HEK293 (cell line): ENCODE measurements at regions not wholly inside any gene's neighbourhood (a gene's known extent, or its start where the extent isn't known, plus 50 kb on each side); places are given as distances from the start of the nearest gene placed in this dataset.
A peak's percentile ranks its signal among the peaks of the same experiment; 100 is the strongest.
"Not testable (repeated sequence)": the region's sequence is repeated elsewhere in the genome, so short reads cannot be mapped to it uniquely, and the experiment has no call there.

ENCODE experiments used
- CTCF ChIA-PET: fragments of 350-600 bp; formaldehyde crosslinking; extraction: SDS; loops from one replicate; lab custom pipeline; 2021; ENCODE audit warnings: antibody characterized with exemption; lab: Yijun Ruan, JAX
- POLR2A ChIA-PET: fragments of 300-600 bp; formaldehyde crosslinking; extraction: SDS; loops from one replicate; lab custom pipeline; 2020; ENCODE audit warnings: antibody characterized with exemption, inconsistent platforms; lab: Yijun Ruan, JAX
- H3K27ac ChIP-seq: fragments of 200-500 bp; sonication (Bioruptor generic); 2 replicates; pipeline ENCODE4 v1.5.1; 2014; ENCODE audit warnings: low read depth, low read length, control low read depth, inconsistent platforms; ENCODE audit errors: extremely low read depth
- H3K36me3 ChIP-seq, 2 experiments: fragments of 200-500 bp in 1 of 2; sonication (Bioruptor generic) in 1 of 2; 1 replicate in 1 of 2; 2 replicates in 1 of 2; pipeline ENCODE4 v1.5.1; 2014 to 2017; ENCODE audit warnings: inconsistent platforms in 2 of 2, low read length in 2 of 2; ENCODE audit not compliant: control insufficient read depth in 2 of 2, insufficient read depth in 1 of 2
- H3K4me1 ChIP-seq: fragments of 200-500 bp; sonication (Bioruptor generic); 2 replicates; pipeline ENCODE4 v1.5.1; 2014; ENCODE audit warnings: mild to moderate bottlenecking, low read length, inconsistent platforms; ENCODE audit not compliant: control insufficient read depth, insufficient read depth
- H3K4me3 ChIP-seq: 2 replicates; pipeline ENCODE4 v1.5.1; 2011; ENCODE audit warnings: low read depth, mild to moderate bottlenecking, control low read depth, low read length, moderate library complexity
- H3K9me3 ChIP-seq: fragments of 200-500 bp; sonication (Bioruptor generic); 2 replicates; pipeline ENCODE4 v1.5.1; 2014; ENCODE audit warnings: low read depth, low read length, inconsistent platforms; ENCODE audit not compliant: control insufficient read depth, insufficient read depth
- RBAK ChIP-seq: fragments of 450-650 bp; formaldehyde crosslinking; IDR thresholded peaks from 2 replicates; pipeline ENCODE4 v1.5.1; 2016; ENCODE audit warnings: missing biosample characterization, missing genetic modification characterization
- ZBTB48 ChIP-seq: fragments of 450-650 bp; formaldehyde crosslinking; IDR thresholded peaks from 2 replicates; pipeline ENCODE4 v1.5.1; 2016; ENCODE audit warnings: missing biosample characterization, missing genetic modification characterization
- ZNF514 ChIP-seq: fragments of 450-650 bp; formaldehyde crosslinking; IDR thresholded peaks from 2 replicates; pipeline ENCODE4 v1.5.1; 2016; ENCODE audit warnings: missing biosample characterization, missing genetic modification characterization
- ZNF521 ChIP-seq: fragments of 450-650 bp; formaldehyde crosslinking; IDR thresholded peaks from 2 replicates; pipeline ENCODE4 v1.5.1; 2017; ENCODE audit warnings: missing biosample characterization, mild to moderate bottlenecking, missing genetic modification characterization
- ZNF530 ChIP-seq: fragments of 450-650 bp; formaldehyde crosslinking; IDR thresholded peaks from 2 replicates; pipeline ENCODE4 v1.5.1; 2016; ENCODE audit warnings: low read depth, missing biosample characterization, missing genetic modification characterization
- ZNF548 ChIP-seq: fragments of 450-650 bp; formaldehyde crosslinking; IDR thresholded peaks from 2 replicates; pipeline ENCODE4 v1.5.1; 2016; ENCODE audit warnings: missing biosample characterization, missing genetic modification characterization
- ZSCAN5A ChIP-seq: fragments of 450-650 bp; formaldehyde crosslinking; IDR thresholded peaks from 2 replicates; pipeline ENCODE4 v1.5.1; 2016; ENCODE audit warnings: missing biosample characterization, missing genetic modification characterization
- TF ChIP-seq, protein P1 (sequence below): fragments of 450-650 bp; formaldehyde crosslinking; IDR thresholded peaks from 2 replicates; pipeline ENCODE4 v1.5.1; 2016; ENCODE audit warnings: missing biosample characterization, missing genetic modification characterization, low read depth
- TF ChIP-seq, protein P2 (sequence below): fragments of 450-650 bp; formaldehyde crosslinking; conservative IDR thresholded peaks from 2 replicates; pipeline ENCODE4 v1.5.1; 2016; ENCODE audit warnings: low read depth, missing biosample characterization, missing genetic modification characterization

DNA sequence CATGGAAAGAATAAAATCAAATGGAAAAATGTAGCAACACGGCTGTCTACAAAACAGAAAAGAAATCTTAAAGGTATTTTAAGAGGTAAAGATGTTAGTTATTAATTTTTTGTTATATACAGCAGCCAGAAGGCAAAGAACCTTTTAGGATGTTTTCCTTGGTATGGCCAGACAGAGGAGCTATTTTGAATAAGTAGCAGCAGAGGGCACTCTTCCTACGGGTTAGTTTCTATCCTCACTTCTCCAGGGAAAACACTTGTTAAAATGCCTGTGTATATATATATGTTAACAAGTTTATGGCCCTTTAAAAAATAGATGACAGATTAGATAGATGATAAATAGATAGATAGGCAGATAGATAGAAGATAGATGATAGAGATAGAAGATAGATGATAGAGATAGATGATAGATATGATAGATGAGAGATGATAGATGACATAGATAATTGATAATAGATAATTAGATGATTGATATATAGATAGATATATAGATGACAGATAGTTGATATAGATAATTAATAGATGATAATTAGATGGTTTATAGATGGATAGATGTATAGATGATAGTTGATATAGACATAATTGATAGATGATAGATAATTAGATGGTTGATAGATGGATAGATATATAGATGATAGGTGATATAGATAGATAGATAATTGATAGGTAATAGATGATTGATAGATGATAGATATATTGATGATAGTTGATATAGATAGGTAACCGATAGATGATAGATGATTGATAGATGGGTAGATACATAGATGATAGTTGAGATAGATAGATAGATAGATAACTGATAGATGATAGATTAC, 57.8 kb upstream of the WIPF3 start (continued):
- TF ChIP-seq, protein P1, sequence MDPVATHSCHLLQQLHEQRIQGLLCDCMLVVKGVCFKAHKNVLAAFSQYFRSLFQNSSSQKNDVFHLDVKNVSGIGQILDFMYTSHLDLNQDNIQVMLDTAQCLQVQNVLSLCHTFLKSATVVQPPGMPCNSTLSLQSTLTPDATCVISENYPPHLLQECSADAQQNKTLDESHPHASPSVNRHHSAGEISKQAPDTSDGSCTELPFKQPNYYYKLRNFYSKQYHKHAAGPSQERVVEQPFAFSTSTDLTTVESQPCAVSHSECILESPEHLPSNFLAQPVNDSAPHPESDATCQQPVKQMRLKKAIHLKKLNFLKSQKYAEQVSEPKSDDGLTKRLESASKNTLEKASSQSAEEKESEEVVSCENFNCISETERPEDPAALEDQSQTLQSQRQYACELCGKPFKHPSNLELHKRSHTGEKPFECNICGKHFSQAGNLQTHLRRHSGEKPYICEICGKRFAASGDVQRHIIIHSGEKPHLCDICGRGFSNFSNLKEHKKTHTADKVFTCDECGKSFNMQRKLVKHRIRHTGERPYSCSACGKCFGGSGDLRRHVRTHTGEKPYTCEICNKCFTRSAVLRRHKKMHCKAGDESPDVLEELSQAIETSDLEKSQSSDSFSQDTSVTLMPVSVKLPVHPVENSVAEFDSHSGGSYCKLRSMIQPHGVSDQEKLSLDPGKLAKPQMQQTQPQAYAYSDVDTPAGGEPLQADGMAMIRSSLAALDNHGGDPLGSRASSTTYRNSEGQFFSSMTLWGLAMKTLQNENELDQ = no peak
- no peak for TF ChIP-seq ZSCAN5A
- no peak for TF ChIP-seq ZNF530 (tag by site-specific recombination)
- no peak for TF ChIP-seq ZNF521 (tag by site-specific recombination)
- no peak for TF ChIP-seq RBAK (tag by site-specific recombination)
- TF ChIP-seq, protein P2, sequence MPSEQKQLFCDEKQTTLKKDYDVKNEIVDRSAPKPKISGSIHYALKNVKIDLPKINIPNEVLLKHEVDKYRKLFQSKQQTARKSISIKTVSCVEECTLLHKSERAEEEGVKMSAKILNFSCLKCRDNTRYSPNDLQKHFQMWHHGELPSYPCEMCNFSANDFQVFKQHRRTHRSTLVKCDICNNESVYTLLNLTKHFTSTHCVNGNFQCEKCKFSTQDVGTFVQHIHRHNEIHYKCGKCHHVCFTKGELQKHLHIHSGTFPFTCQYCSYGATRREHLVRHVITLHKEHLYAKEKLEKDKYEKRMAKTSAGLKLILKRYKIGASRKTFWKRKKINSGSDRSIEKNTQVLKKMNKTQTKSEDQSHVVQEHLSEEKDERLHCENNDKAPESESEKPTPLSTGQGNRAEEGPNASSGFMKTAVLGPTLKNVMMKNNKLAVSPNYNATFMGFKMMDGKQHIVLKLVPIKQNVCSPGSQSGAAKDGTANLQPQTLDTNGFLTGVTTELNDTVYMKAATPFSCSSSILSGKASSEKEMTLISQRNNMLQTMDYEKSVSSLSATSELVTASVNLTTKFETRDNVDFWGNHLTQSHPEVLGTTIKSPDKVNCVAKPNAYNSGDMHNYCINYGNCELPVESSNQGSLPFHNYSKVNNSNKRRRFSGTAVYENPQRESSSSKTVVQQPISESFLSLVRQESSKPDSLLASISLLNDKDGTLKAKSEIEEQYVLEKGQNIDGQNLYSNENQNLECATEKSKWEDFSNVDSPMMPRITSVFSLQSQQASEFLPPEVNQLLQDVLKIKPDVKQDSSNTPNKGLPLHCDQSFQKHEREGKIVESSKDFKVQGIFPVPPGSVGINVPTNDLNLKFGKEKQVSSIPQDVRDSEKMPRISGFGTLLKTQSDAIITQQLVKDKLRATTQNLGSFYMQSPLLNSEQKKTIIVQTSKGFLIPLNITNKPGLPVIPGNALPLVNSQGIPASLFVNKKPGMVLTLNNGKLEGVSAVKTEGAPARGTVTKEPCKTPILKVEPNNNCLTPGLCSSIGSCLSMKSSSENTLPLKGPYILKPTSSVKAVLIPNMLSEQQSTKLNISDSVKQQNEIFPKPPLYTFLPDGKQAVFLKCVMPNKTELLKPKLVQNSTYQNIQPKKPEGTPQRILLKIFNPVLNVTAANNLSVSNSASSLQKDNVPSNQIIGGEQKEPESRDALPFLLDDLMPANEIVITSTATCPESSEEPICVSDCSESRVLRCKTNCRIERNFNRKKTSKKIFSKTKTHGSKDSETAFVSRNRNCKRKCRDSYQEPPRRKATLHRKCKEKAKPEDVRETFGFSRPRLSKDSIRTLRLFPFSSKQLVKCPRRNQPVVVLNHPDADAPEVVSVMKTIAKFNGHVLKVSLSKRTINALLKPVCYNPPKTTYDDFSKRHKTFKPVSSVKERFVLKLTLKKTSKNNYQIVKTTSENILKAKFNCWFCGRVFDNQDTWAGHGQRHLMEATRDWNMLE (tag by site-specific recombination) = no peak
- no peak for TF ChIP-seq ZNF514
- TF ChIP-seq, all 188 proteins: peak for 5

DNA sequence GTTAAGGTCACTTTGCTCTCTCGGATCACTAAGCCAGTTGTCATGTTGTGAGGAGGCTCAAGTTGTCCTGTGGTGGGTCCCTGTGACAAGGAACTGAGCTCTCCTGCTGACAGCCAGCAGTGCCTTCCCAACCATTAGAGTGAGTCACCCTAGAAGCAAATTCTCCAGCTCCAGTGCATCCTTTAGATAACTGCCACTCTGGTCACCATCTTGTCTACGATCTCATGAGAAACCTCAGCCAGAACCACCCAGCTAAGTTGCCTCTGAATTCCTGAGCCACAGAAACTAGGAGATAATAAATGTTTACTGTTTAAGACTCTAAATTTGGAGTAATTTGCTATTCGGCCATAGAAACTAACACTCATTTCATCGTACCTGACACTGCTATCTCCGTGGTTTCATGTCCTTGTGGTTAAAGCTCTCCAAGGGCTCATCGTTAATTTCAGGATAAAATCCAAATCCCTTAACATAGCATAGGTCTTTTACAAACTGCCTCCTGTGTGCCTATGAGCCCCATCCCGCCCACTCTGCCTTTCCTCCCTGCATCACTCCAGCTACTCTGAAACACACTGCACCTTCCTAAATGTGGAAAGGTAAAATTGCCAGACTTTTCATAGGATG, 56.5 kb upstream of the WIPF3 start:
- Histone ChIP-seq H3K4me1 (no peaks in the 10 kb centered on the region), H3K4me3 (no peak overlapping the region), H3K27ac (no peak overlapping the region), H3K36me3 (no peaks in the 10 kb centered on the region), H3K9me3 (no peaks in the 10 kb centered on the region)
- ChIA-PET CTCF (interaction anchor here (0.6 to 2.2 kb wide), 7 partner anchors 114 to 814 kb away, joined by 3 to 26 read pairs (median 5); no protein-coding TSS in a partner anchor), POLR2A (no interaction called here)
- peak; percentile 41; the same call in 1 of the 2 replicates for TF ChIP-seq ZBTB48 (tag by site-specific recombination)
- TF ChIP-seq ZNF548 (tag by site-specific recombination) = no peak

GRCh38 chr7:29750373-29750940, 55.9 kb upstream of the WIPF3 start:
- CTCF ChIA-PET = interaction anchor here (0.6 to 2.2 kb wide), 8 partner anchors 10 to 830 kb away, joined by 3 to 26 read pairs (median 4); no protein-coding TSS in a partner anchor

GRCh38 chr7:29751012-29751411, 55.3 kb upstream of the WIPF3 start:
- H3K4me1 ChIP-seq, H3K9me3 ChIP-seq, H3K27ac ChIP-seq, H3K4me3 ChIP-seq, H3K36me3 ChIP-seq: not testable (repeated sequence)
- ChIA-PET POLR2A (interaction anchor here (0.7 kb wide), 1 partner anchor 319 kb away, joined by 3 read pairs; no protein-coding TSS in a partner anchor), CTCF (interaction anchor here (0.7 to 2.2 kb wide), 5 partner anchors 9 to 830 kb away, joined by 3 to 26 read pairs (median 3); no protein-coding TSS in a partner anchor)

More at GRCh38 chr7:29750373-29750940, 55.9 kb upstream of the WIPF3 start:
- H3K4me3 ChIP-seq, H3K9me3 ChIP-seq, H3K4me1 ChIP-seq, POLR2A ChIA-PET, H3K36me3 ChIP-seq, H3K27ac ChIP-seq: not testable (repeated sequence)
